Adrenal gland (tissue), 9 donors: ENCODE measurements at regions not wholly inside any gene's neighbourhood (a gene's known extent, or its start where the extent isn't known, plus 50 kb on each side); places are given as distances from the start of the nearest gene placed in this dataset.

Source experiments
- DNase-seq, 7 donors: peaks; one replicate each; pipeline ENCODE4 v3.0.0-alpha.2; 2019 to 2020
- H3K27ac ChIP-seq, 5 donors: fragments of 200-600 bp; sonication (generic) in 4 of 5; 1 replicate in 3 of 5; 2 replicates in 2 of 5; pipeline versions ENCODE4 v1.5.1 to v1.8.0; 2016 to 2020; ENCODE audit warnings: mild to moderate bottlenecking in 1 of 5
- H3K27me3 ChIP-seq: fragments of 200-600 bp; 2 replicates; pipeline ENCODE4 v1.8.0; 2021
- H3K36me3 ChIP-seq, 2 donors: fragments of 200-600 bp; replicated peaks in 1 of 2; 1 replicate in 1 of 2; 2 replicates in 1 of 2; pipeline versions ENCODE4 v1.5.1 to v1.8.0; 2018 to 2022
- H3K4me1 ChIP-seq, 2 donors: fragments of 200-600 bp; replicated peaks in 1 of 2; 1 replicate in 1 of 2; 2 replicates in 1 of 2; pipeline versions ENCODE4 v1.5.1 to v1.8.0; 2018 to 2021
- H3K4me3 ChIP-seq, 4 donors: fragments of 200-600 bp; sonication (generic) in 3 of 4; one replicate each; pipeline ENCODE4 v1.5.1; 2016 to 2018
- H3K9me3 ChIP-seq, 3 donors: fragments of 200-600 bp; sonication (generic) in 1 of 3; replicated peaks in 1 of 3; 1 replicate in 2 of 3; 2 replicates in 1 of 3; pipeline versions ENCODE4 v1.5.1 to v1.8.0; 2016 to 2021
- CTCF ChIP-seq, 6 experiments: fragments of 450-650 bp in 4 of 6; fragments of 200-600 bp in 2 of 6; sonication (generic) in 1 of 6; IDR thresholded peaks; 1 replicate in 5 of 6; 2 replicates in 1 of 6; pipeline versions ENCODE4 v1.5.1 to v1.8.0; 2016 to 2021; ENCODE audit warnings: antibody characterized with exemption in 6 of 6, mild to moderate bottlenecking in 2 of 6, moderate library complexity in 1 of 6
- POLR2A ChIP-seq, 2 donors: fragments of 450-650 bp; IDR thresholded peaks; one replicate each; pipeline ENCODE4 v1.6.1; 2017; ENCODE audit warnings: antibody characterized with exemption in 2 of 2, mild to moderate bottlenecking in 2 of 2, moderate library complexity in 1 of 2
- WGBS, 4 donors: extraction: QIAGEN DNeasy Blood & Tissue Kit in 2 of 4; methylation state at CpG; one replicate each; pipeline versions ENCODE4 v1.1.5 to v1.1.7; 2013 to 2017; 5-methylcytosine and 5-hydroxymethylcytosine counted together
- intact Hi-C, 2 donors: fragments of 100-400 bp; cut with DNase I; formaldehyde crosslinking; loops; one replicate each; pipeline versions ENCODE4 v1.14.1 to v1.15.0; 2022 to 2023
- donor health status: healthy with polysubstance abuse.
- donor health status: Bipolar disorder and iron deficiency.
- donor health status: DM: yes; HTN: yes; CAD: no.
- donor health status: DM: no; HTN: no; CAD: no.
- donor health status: DM: no; HTN: no; CAD: no.

DNA sequence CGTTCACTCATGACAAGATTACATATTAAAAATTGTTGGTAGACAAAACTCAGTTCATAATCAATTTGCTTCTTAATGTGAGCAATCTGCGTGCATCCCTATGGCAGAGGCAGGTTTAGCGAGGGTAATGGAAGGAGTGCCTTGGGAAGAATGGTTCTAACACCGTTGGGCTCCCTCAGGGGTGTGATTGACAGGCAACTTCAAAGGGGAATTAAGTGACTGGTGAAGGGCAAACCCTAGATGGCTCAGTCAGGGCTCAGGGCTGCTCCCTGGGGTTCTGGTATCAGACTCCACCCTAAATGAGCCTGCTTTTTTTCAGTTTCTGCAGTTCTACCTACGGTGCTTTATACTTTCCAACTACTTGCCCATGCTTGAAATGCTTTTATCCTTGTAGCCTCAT, 419.5 kb upstream of the CELF4 start:
- H3K36me3 ChIP-seq: no peaks in the 10 kb centered on the region
- H3K27me3 ChIP-seq: no peaks in the 10 kb centered on the region
- no peak overlapping the region for H3K4me3 ChIP-seq
- H3K4me1 ChIP-seq: no peaks in the 10 kb centered on the region
- 60 to 74% (median 64%) methylated on average over 5 of the region's 5 CpGs for WGBS, 4 donors
- TF ChIP-seq POLR2A (IDR thresholded peaks at IDR 0.05) (no peak), CTCF (IDR thresholded peaks at IDR 0.05) (no peak)
- DNase-seq: no peak
- intact Hi-C loops: no loop called here
- no peak overlapping the region for H3K27ac ChIP-seq
- no peaks in the 10 kb centered on the region for H3K9me3 ChIP-seq

GRCh38 chr18:37980556-37980955, 415.0 kb upstream of the CELF4 start:
- TF ChIP-seq CTCF (IDR thresholded peaks at IDR 0.05): no peak
- TF ChIP-seq POLR2A (IDR thresholded peaks at IDR 0.05): no peak
- no peak overlapping the region for H3K27ac ChIP-seq
- DNase-seq: no peak
- intact Hi-C loops: no loop called here
- H3K4me1 ChIP-seq: no peaks in the 10 kb centered on the region
- H3K36me3 ChIP-seq: no peaks in the 10 kb centered on the region
- no peaks in the 10 kb centered on the region for H3K27me3 ChIP-seq
- H3K4me3 ChIP-seq: no peak overlapping the region
- no peaks in the 10 kb centered on the region for H3K9me3 ChIP-seq

- no peak for DNase-seq
- Histone ChIP-seq H3K27me3 (no peaks in the 10 kb centered on the region), H3K9me3 (no peaks in the 10 kb centered on the region), H3K4me3 (no peak overlapping the region), H3K27ac (no peak overlapping the region), H3K36me3 (no peaks in the 10 kb centered on the region), H3K4me1 (no peaks in the 10 kb centered on the region)
- intact Hi-C loops: no loop called here
- TF ChIP-seq CTCF (IDR thresholded peaks at IDR 0.05): no peak
- TF ChIP-seq POLR2A (IDR thresholded peaks at IDR 0.05): no peak
- WGBS, 4 donors: 70 to 89% (median 82%) methylated on average over 1 of the region's 1 CpG
These were observed 409.8 kb upstream of the CELF4 start for GRCh38 chr18:37975446-37975845.

DNA sequence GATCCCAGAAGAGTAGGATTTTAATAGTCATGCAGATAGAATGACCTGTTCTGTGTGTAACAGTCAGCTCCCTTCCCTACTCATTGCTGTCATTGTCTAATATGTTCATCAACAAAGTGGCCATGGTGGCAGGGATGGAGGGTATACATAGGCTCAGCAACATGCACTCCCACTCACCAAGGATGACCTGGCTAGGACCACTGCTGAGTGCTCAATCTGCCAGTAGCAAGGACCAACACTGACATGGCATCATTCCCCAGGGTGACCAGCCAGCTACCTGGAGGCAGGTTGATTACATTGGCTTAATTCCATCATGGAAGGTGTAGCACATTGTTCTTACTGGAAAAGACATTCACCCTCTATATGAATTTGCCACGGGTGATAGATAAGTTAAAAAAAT, 401.7 kb upstream of the CELF4 start:
- Histone ChIP-seq H3K36me3 (no peaks in the 10 kb centered on the region), H3K4me1 (no peaks in the 10 kb centered on the region), H3K4me3 (no peak overlapping the region), H3K27me3 (no peaks in the 10 kb centered on the region), H3K9me3 (no peaks in the 10 kb centered on the region), H3K27ac (no peak overlapping the region)
- WGBS, 4 donors: 36 to 58% (median 47%) methylated on average over 1 of the region's 1 CpG
- no peak for TF ChIP-seq CTCF (IDR thresholded peaks at IDR 0.05)
- TF ChIP-seq POLR2A (IDR thresholded peaks at IDR 0.05): no peak
- no peak for DNase-seq
- intact Hi-C loops: no loop called here
